Left lobe of liver (tissue), 2 donors: ENCODE measurements at regions not wholly inside any gene's neighbourhood (a gene's known extent, or its start where the extent isn't known, plus 50 kb on each side); places are given as distances from the start of the nearest gene placed in this dataset.
A peak's percentile ranks its signal among the peaks of the same experiment; 100 is the strongest.
"Not testable (repeated sequence)": the region's sequence is repeated elsewhere in the genome, so short reads cannot be mapped to it uniquely, and the experiment has no call there.

ENCODE experiments used
- ATAC-seq: fragments of 200-7000 bp; cut with Tn5 transposase; one replicate; pipeline ENCODE4 v1.9.1; 2020; ENCODE audit warnings: mild to moderate bottlenecking, moderate library complexity
- DNase-seq: peaks from one replicate; pipeline ENCODE4 v3.0.0-alpha.2; 2020; ENCODE audit warnings: low spot score
- donor health status: DM: no; HTN: no; CAD: no; lungs with moderate emphysema.
- donor health status: DM: no; HTN: yes; CAD: no.

- ATAC-seq (no peak), DNase-seq (no peak)
Observed at GRCh38 chrX:82528525-82528924, 979.6 kb upstream of the POU3F4 start.

GRCh38 chrX:82534086-82534597 lies 973.9 kb upstream of the POU3F4 start:
- no peak for DNase-seq
- no peak for ATAC-seq

GRCh38 chrX:82537205-82537604 lies 970.9 kb upstream of the POU3F4 start:
- not testable (repeated sequence) for DNase-seq, ATAC-seq

GRCh38 chrX:82541822-82542221 lies 966.3 kb upstream of the POU3F4 start:
- ATAC-seq (peak; percentile 57), DNase-seq (no peak)

GRCh38 chrX:82552201-82552600 lies 955.9 kb upstream of the POU3F4 start:
- ATAC-seq, DNase-seq: not testable (repeated sequence)

GRCh38 chrX:82556588-82556987 lies 951.5 kb upstream of the POU3F4 start:
- ATAC-seq, result no peak
- DNase-seq, result no peak

GRCh38 chrX:82585868-82586267 lies 922.2 kb upstream of the POU3F4 start:
- ATAC-seq, result no peak
- no peak for DNase-seq

GRCh38 chrX:82589410-82589809 lies 918.7 kb upstream of the POU3F4 start:
- DNase-seq, result no peak
- ATAC-seq, result no peak

- no peak for ATAC-seq
- no peak for DNase-seq
Observed at GRCh38 chrX:82591421-82591820, 916.7 kb upstream of the POU3F4 start.

- no peak for DNase-seq
- no peak for ATAC-seq
Observed at GRCh38 chrX:82626978-82627377, 881.1 kb upstream of the POU3F4 start.

- ATAC-seq (no peak), DNase-seq (no peak)
Observed at GRCh38 chrX:82627568-82627967, 880.5 kb upstream of the POU3F4 start.

- DNase-seq (no peak), ATAC-seq (no peak)
Observed at GRCh38 chrX:82648062-82648461, 860.0 kb upstream of the POU3F4 start.

- no peak for ATAC-seq
- no peak for DNase-seq
Observed at GRCh38 chrX:82649645-82650044, 858.4 kb upstream of the POU3F4 start.

- ATAC-seq, result no peak
- no peak for DNase-seq
Observed at GRCh38 chrX:82658492-82658891, 849.6 kb upstream of the POU3F4 start.

- DNase-seq (no peak), ATAC-seq (no peak)
Observed at GRCh38 chrX:82666355-82666754, 841.7 kb upstream of the POU3F4 start.

GRCh38 chrX:82675104-82675503 lies 833.0 kb upstream of the POU3F4 start:
- no peak for ATAC-seq
- DNase-seq, result no peak

GRCh38 chrX:82676386-82676785 lies 831.7 kb upstream of the POU3F4 start:
- ATAC-seq, result no peak

GRCh38 chrX:82677286-82677685 lies 830.8 kb upstream of the POU3F4 start:
- no peak for ATAC-seq
- no peak for DNase-seq

More at GRCh38 chrX:82676386-82676785, 831.7 kb upstream of the POU3F4 start:
- DNase-seq, result no peak

- no peak for ATAC-seq
- no peak for DNase-seq
Observed at GRCh38 chrX:82692991-82693390, 815.1 kb upstream of the POU3F4 start.

GRCh38 chrX:82695066-82695465 lies 813.0 kb upstream of the POU3F4 start:
- DNase-seq, result no peak
- ATAC-seq, result no peak

GRCh38 chrX:82703551-82703950 lies 804.5 kb upstream of the POU3F4 start:
- no peak for DNase-seq
- no peak for ATAC-seq

- DNase-seq (no peak), ATAC-seq (no peak)
Observed at GRCh38 chrX:82711457-82711856, 796.6 kb upstream of the POU3F4 start.

- no peak for DNase-seq
- no peak for ATAC-seq
Observed at GRCh38 chrX:82721891-82722290, 786.2 kb upstream of the POU3F4 start.

- DNase-seq (no peak), ATAC-seq (no peak)
Observed at GRCh38 chrX:82723806-82724205, 784.3 kb upstream of the POU3F4 start.
